SK-N-MC (cell line): ENCODE measurements at regions not wholly inside any gene's neighbourhood (a gene's known extent, or its start where the extent isn't known, plus 50 kb on each side); places are given as distances from the start of the nearest gene placed in this dataset.
"Not testable (repeated sequence)": the region's sequence is repeated elsewhere in the genome, so short reads cannot be mapped to it uniquely, and the experiment has no call there.

Experiments
- EZH2 ChIP-seq: fragments of 200-600 bp; sonication (generic); IDR thresholded peaks from one replicate; pipeline ENCODE4 v1.6.1; 2017; ENCODE audit warnings: antibody characterized with exemption
- POLR2AphosphoS5 ChIP-seq: IDR thresholded peaks from 2 replicates; pipeline ENCODE4 v1.6.1; 2012; ENCODE audit warnings: mild to moderate bottlenecking, low read depth, low read length, borderline replicate concordance

GRCh38 chr11:83344521-83344920, 58.4 kb upstream of the CCDC90B start:
- TF ChIP-seq EZH2, POLR2AphosphoS5: not testable (repeated sequence)
